SK-N-SH (cell line): ENCODE measurements at regions not wholly inside any gene's neighbourhood (a gene's known extent, or its start where the extent isn't known, plus 50 kb on each side); places are given as distances from the start of the nearest gene placed in this dataset.
A peak's percentile ranks its signal among the peaks of the same experiment; 100 is the strongest.

Source experiments
- CTCF ChIA-PET: fragments of 300-600, 350-600 bp; formaldehyde crosslinking; extraction: SDS; loops from one replicate; lab custom pipeline; 2021; lab: Yijun Ruan, JAX
- POLR2A ChIA-PET: fragments of 350-600 bp; sonication (Branson Sonifier 250); formaldehyde crosslinking; extraction: SDS; loops from one replicate; lab custom pipeline; 2020; ENCODE audit warnings: antibody characterized with exemption, inconsistent platforms; lab: Yijun Ruan, JAX
- DNase-seq: peaks from one replicate; pipeline ENCODE4 v3.0.0; 2012
- H2AFZ ChIP-seq: fragments of 200-600 bp; sonication (generic); 2 replicates; pipeline ENCODE4 v1.8.1; 2016; ENCODE audit warnings: antibody characterized with exemption, mild to moderate bottlenecking, low read depth
- H3F3A ChIP-seq: fragments of 200-600 bp; sonication (generic); replicated peaks from 2 replicates; pipeline ENCODE3; 2016; ENCODE audit warnings: antibody characterized with exemption, mild to moderate bottlenecking; ENCODE audit not compliant: insufficient read depth
- H3K27ac ChIP-seq, 2 experiments: fragments of 200-500 bp in 1 of 2; fragments of 200-600 bp in 1 of 2; sonication (Bioruptor generic) in 1 of 2; sonication (generic), shearing (Covaris generic) in 1 of 2; 2 replicates each; pipeline versions ENCODE4 v1.5.1 to v1.6.1; 2014 to 2016; ENCODE audit warnings: low read depth in 2 of 2, inconsistent platforms in 1 of 2, low read length in 1 of 2, mild to moderate bottlenecking in 1 of 2, mixed read lengths in 1 of 2
- H3K27me3 ChIP-seq: fragments of 200-600 bp; sonication (generic), shearing (Covaris generic); 2 replicates; pipeline ENCODE4 v1.6.1; 2016; ENCODE audit warnings: mixed run types; ENCODE audit not compliant: insufficient read depth
- H3K36me3 ChIP-seq, 2 experiments: fragments of 200-500 bp in 1 of 2; fragments of 200-600 bp in 1 of 2; sonication (Bioruptor generic) in 1 of 2; sonication (generic) in 1 of 2; replicated peaks in 1 of 2; 2 replicates each; pipeline versions ENCODE3 to v1.5.1; 2014 to 2016; ENCODE audit warnings: low read length in 1 of 2, mild to moderate bottlenecking in 1 of 2; ENCODE audit not compliant: insufficient read depth in 2 of 2, control insufficient read depth in 1 of 2
- H3K4me1 ChIP-seq, 2 experiments: fragments of 200-500 bp in 1 of 2; fragments of 200-600 bp in 1 of 2; sonication (Bioruptor generic) in 1 of 2; sonication (generic), shearing (Covaris generic) in 1 of 2; 2 replicates each; pipeline versions ENCODE4 v1.5.1 to v1.6.1; 2014 to 2016; ENCODE audit warnings: low read depth in 1 of 2, low read length in 1 of 2, mixed run types in 1 of 2; ENCODE audit not compliant: insufficient read depth in 2 of 2, control insufficient read depth in 1 of 2
- H3K4me2 ChIP-seq: fragments of 200-600 bp; sonication (generic), shearing (Covaris generic); 2 replicates; pipeline ENCODE4 v1.6.1; 2017; ENCODE audit warnings: mixed run types
- H3K4me3 ChIP-seq, 2 experiments: fragments of 200-500 bp in 1 of 2; fragments of 200-600 bp in 1 of 2; sonication (Bioruptor generic) in 1 of 2; sonication (generic), shearing (Covaris generic) in 1 of 2; 2 replicates each; pipeline versions ENCODE4 v1.5.1 to v1.8.1; 2014 to 2016; ENCODE audit warnings: low read depth in 2 of 2, inconsistent platforms in 1 of 2, low read length in 1 of 2, mild to moderate bottlenecking in 1 of 2, mixed read lengths in 1 of 2, moderate library complexity in 1 of 2
- H3K79me2 ChIP-seq: fragments of 200-600 bp; sonication (generic); 2 replicates; pipeline ENCODE4 v1.8.1; 2017; ENCODE audit warnings: mild to moderate bottlenecking; ENCODE audit not compliant: insufficient read depth
- H3K9ac ChIP-seq: fragments of 200-600 bp; sonication (generic); 2 replicates; pipeline ENCODE4 v1.6.1; 2017; ENCODE audit warnings: mixed run types
- H3K9me2 ChIP-seq: fragments of 200-600 bp; sonication (generic); 2 replicates; pipeline ENCODE4 v1.6.1; 2017; ENCODE audit warnings: mixed run types
- H3K9me3 ChIP-seq: fragments of 200-600 bp; sonication (generic); 2 replicates; pipeline ENCODE4 v1.6.1; 2017; ENCODE audit warnings: mixed run types, mild to moderate bottlenecking, moderate library complexity
- H4K20me1 ChIP-seq: fragments of 200-600 bp; sonication (generic); 2 replicates; pipeline ENCODE4 v1.6.1; 2017; ENCODE audit warnings: mild to moderate bottlenecking, mixed run types; ENCODE audit not compliant: insufficient read depth
- ELF1 ChIP-seq: IDR thresholded peaks from 2 replicates; pipeline ENCODE4 v1.4.0; 2012
- EP300 ChIP-seq, 2 experiments: IDR thresholded peaks; 2 replicates each; pipeline versions ENCODE4 v1.4.0 to v1.6.1; 2012; ENCODE audit warnings: borderline replicate concordance in 1 of 2, low read depth in 1 of 2, low read length in 1 of 2
- EZH2phosphoT487 ChIP-seq: fragments of 200-600 bp; sonication (generic); IDR thresholded peaks from 2 replicates; pipeline ENCODE4 v1.6.1; 2017; ENCODE audit warnings: low read depth, mixed run types, mild to moderate bottlenecking, antibody characterized with exemption, moderate library complexity, borderline replicate concordance
- FOSL2 ChIP-seq: IDR thresholded peaks from 2 replicates; pipeline ENCODE4 v1.4.0; 2012; ENCODE audit warnings: low read depth, mild to moderate bottlenecking, moderate library complexity, borderline replicate concordance
- FOXJ3 ChIP-seq: sonication (generic); formaldehyde crosslinking; IDR thresholded peaks from 2 replicates; pipeline ENCODE4 v1.5.1; 2020; ENCODE audit warnings: mild to moderate bottlenecking, missing genetic modification reagents
- GATA2 ChIP-seq: sonication (generic); formaldehyde crosslinking; IDR thresholded peaks from 2 replicates; pipeline ENCODE4 v1.5.0; 2020; ENCODE audit warnings: mild to moderate bottlenecking, missing genetic modification reagents
- MEF2A ChIP-seq: IDR thresholded peaks from 2 replicates; pipeline ENCODE4 v1.4.0; 2012; ENCODE audit warnings: low read depth, borderline replicate concordance
- NFIC ChIP-seq: IDR thresholded peaks from 2 replicates; pipeline ENCODE4 v1.4.0; 2012; ENCODE audit warnings: borderline replicate concordance
- RAD21 ChIP-seq: IDR thresholded peaks from 2 replicates; pipeline ENCODE4 v1.6.1; 2012; ENCODE audit warnings: mild to moderate bottlenecking, low read length
- RFX5 ChIP-seq: IDR thresholded peaks from 2 replicates; pipeline ENCODE4 v1.6.1; 2012; ENCODE audit warnings: mild to moderate bottlenecking, improper control_type of control experiment, low read length
- RXRA ChIP-seq: IDR thresholded peaks from 2 replicates; pipeline ENCODE4 v1.4.0; 2012; ENCODE audit warnings: low read depth, mild to moderate bottlenecking, borderline replicate concordance
- SMC3 ChIP-seq: IDR thresholded peaks from 2 replicates; pipeline ENCODE4 v1.6.1; 2012; ENCODE audit warnings: low read depth, low read length, improper control_type of control experiment
- TCF12 ChIP-seq: IDR thresholded peaks from 2 replicates; pipeline ENCODE4 v1.4.0; 2012
- TEAD4 ChIP-seq: IDR thresholded peaks from 2 replicates; pipeline ENCODE4 v1.4.0; 2012; ENCODE audit warnings: mild to moderate bottlenecking, borderline replicate concordance; ENCODE audit not compliant: insufficient read depth
- WGBS: methylation state at CpG from one replicate; pipeline ENCODE4 v1.1.6; 2017; ENCODE audit warnings: low lambda C conversion rate; 5-methylcytosine and 5-hydroxymethylcytosine counted together
- TF ChIP-seq, protein P1 (sequence below): IDR thresholded peaks from 2 replicates; pipeline ENCODE4 v1.4.0; 2012; ENCODE audit warnings: low read depth
- TF ChIP-seq, protein P2 (sequence below): IDR thresholded peaks from 2 replicates; pipeline ENCODE4 v1.6.1; 2012; ENCODE audit warnings: mild to moderate bottlenecking, low read depth, low read length, moderate library complexity
- TF ChIP-seq, protein P3 (sequence below): fragments of 200-600 bp; sonication (generic); IDR thresholded peaks from 2 replicates; pipeline ENCODE4 v1.6.1; 2017; ENCODE audit warnings: antibody characterized with exemption, mild to moderate bottlenecking, moderate library complexity
- TF ChIP-seq, protein P4 (sequence below): IDR thresholded peaks from 2 replicates; pipeline ENCODE4; 2012

DNA sequence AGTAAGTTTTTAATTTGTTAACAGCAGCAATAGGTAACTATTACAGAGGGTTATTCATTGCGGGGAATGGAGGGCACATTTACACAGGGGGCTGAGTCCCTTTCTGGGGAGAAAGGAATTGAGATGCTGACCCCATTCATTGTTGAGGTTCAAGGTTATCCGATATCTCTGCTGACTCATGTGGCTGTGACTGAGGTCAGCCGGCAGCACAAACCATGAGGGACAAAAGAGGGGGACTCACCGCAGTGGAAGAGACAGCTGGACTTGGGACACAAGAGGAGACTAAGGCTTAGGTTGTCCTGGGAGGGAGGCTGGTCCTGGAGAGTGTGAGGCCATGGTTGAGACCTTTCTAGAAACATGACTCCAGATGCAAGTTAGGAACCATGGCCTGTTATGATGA lies 119.1 kb upstream of the XYLT1 start:
- 82% methylated on average over 4 of the region's 4 CpGs for WGBS
- no peak for DNase-seq
- Histone ChIP-seq H3K4me1 (peaks cover 10 to 34% of the 10 kb centered on the region in 2 experiments), H3K79me2 (no peaks in the 10 kb centered on the region), H3K4me3 (no peak overlapping the region), H2AFZ (no peak overlapping the region), H3K4me2 (no peak overlapping the region), H4K20me1 (no peaks in the 10 kb centered on the region), H3K27me3 (no peaks in the 10 kb centered on the region), H3F3A (no peaks in the 10 kb centered on the region), H3K27ac (peak overlapping the region in 1 of 2 experiments; percentile 100; a peak in 2 of 4 replicates), H3K9me3 (no peaks in the 10 kb centered on the region), H3K9ac (no peak overlapping the region), H3K36me3 (no peaks in the 10 kb centered on the region), H3K9me2 (no peaks in the 10 kb centered on the region)
- TF ChIP-seq, protein P1, sequence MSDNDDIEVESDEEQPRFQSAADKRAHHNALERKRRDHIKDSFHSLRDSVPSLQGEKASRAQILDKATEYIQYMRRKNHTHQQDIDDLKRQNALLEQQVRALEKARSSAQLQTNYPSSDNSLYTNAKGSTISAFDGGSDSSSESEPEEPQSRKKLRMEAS = no peak
- TF ChIP-seq GATA2 (no peak), RFX5 (no peak), RAD21 (no peak), EP300 (IDR thresholded peaks at IDR 0.05; ENCODE audit: borderline replicate concordance in 1 of 2, low read depth in 1 of 2, low read length in 1 of 2) (no peak), ELF1 (no peak), EZH2phosphoT487 (no peak), SMC3 (no peak), TCF12 (no peak), FOXJ3 (no peak), NFIC (no peak), RXRA (no peak)
- TF ChIP-seq, protein P2, sequence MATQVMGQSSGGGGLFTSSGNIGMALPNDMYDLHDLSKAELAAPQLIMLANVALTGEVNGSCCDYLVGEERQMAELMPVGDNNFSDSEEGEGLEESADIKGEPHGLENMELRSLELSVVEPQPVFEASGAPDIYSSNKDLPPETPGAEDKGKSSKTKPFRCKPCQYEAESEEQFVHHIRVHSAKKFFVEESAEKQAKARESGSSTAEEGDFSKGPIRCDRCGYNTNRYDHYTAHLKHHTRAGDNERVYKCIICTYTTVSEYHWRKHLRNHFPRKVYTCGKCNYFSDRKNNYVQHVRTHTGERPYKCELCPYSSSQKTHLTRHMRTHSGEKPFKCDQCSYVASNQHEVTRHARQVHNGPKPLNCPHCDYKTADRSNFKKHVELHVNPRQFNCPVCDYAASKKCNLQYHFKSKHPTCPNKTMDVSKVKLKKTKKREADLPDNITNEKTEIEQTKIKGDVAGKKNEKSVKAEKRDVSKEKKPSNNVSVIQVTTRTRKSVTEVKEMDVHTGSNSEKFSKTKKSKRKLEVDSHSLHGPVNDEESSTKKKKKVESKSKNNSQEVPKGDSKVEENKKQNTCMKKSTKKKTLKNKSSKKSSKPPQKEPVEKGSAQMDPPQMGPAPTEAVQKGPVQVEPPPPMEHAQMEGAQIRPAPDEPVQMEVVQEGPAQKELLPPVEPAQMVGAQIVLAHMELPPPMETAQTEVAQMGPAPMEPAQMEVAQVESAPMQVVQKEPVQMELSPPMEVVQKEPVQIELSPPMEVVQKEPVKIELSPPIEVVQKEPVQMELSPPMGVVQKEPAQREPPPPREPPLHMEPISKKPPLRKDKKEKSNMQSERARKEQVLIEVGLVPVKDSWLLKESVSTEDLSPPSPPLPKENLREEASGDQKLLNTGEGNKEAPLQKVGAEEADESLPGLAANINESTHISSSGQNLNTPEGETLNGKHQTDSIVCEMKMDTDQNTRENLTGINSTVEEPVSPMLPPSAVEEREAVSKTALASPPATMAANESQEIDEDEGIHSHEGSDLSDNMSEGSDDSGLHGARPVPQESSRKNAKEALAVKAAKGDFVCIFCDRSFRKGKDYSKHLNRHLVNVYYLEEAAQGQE = no peak
- POLR2A ChIA-PET = no interaction called here
- CTCF ChIA-PET = interaction anchor here (0.8 to 3.7 kb wide), 2 partner anchors 11 to 16 kb away, joined by 3 to 33 read pairs; no protein-coding TSS in a partner anchor

DNA sequence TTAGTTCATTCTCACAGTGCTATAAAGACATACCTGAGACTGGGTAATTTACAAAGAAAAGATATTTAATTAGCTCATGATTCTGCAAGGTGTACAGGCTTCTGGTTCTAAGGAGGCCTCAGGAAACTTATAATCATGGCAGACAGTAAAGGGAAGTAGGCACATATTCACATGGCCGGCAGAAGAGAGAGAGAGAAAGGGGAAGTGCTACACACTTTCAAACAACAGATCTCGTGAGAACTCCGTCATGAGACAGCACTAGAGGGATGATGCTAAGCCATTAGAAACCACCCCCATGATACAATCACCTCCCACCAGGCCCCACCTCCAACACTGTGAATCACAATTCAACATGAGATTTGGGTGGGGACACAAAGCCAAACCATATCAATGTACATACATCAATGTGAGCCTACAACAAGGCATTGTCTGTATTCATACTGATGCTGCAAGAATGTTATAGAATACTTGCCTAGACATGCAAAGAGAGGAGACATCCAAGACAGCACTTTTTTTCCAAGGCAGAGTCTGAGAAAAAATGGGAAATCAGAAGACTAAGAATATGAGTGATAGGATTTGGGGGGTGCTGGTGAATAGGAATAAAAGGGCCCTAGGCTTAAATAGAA lies 114.8 kb upstream of the XYLT1 start:
- Histone ChIP-seq H4K20me1 (no peaks in the 10 kb centered on the region), H3K9me3 (0 out of 2 replicates have a peak, but pooled peaks cover 6% of the 10 kb centered on the region), H3F3A (no peaks in the 10 kb centered on the region), H3K27me3 (no peaks in the 10 kb centered on the region), H3K27ac (no peak overlapping the region), H2AFZ (no peak overlapping the region), H3K9ac (no peak overlapping the region), H3K4me3 (no peak overlapping the region), H3K4me2 (no peak overlapping the region), H3K4me1 (peaks cover 0 to 8% of the 10 kb centered on the region in 2 experiments; a peak in 1 of 4 replicates), H3K79me2 (no peaks in the 10 kb centered on the region), H3K36me3 (no peaks in the 10 kb centered on the region), H3K9me2 (no peaks in the 10 kb centered on the region)
- DNase-seq = no peak
- TF ChIP-seq, protein P3, sequence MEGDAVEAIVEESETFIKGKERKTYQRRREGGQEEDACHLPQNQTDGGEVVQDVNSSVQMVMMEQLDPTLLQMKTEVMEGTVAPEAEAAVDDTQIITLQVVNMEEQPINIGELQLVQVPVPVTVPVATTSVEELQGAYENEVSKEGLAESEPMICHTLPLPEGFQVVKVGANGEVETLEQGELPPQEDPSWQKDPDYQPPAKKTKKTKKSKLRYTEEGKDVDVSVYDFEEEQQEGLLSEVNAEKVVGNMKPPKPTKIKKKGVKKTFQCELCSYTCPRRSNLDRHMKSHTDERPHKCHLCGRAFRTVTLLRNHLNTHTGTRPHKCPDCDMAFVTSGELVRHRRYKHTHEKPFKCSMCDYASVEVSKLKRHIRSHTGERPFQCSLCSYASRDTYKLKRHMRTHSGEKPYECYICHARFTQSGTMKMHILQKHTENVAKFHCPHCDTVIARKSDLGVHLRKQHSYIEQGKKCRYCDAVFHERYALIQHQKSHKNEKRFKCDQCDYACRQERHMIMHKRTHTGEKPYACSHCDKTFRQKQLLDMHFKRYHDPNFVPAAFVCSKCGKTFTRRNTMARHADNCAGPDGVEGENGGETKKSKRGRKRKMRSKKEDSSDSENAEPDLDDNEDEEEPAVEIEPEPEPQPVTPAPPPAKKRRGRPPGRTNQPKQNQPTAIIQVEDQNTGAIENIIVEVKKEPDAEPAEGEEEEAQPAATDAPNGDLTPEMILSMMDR = no peak
- TF ChIP-seq TEAD4 (no peak), EP300 (IDR thresholded peaks at IDR 0.05; ENCODE audit: borderline replicate concordance in 1 of 2, low read depth in 1 of 2, low read length in 1 of 2) (no peak), FOSL2 (no peak), NFIC (no peak), MEF2A (no peak), EZH2phosphoT487 (no peak), ELF1 (no peak), GATA2 (no peak)
- TF ChIP-seq, protein P4, sequence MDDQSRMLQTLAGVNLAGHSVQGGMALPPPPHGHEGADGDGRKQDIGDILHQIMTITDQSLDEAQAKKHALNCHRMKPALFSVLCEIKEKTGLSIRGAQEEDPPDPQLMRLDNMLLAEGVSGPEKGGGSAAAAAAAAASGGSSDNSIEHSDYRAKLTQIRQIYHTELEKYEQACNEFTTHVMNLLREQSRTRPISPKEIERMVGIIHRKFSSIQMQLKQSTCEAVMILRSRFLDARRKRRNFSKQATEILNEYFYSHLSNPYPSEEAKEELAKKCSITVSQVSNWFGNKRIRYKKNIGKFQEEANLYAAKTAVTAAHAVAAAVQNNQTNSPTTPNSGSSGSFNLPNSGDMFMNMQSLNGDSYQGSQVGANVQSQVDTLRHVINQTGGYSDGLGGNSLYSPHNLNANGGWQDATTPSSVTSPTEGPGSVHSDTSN = no peak
- POLR2A ChIA-PET = no interaction called here
- 92% methylated on average over 3 of the region's 3 CpGs for WGBS
- CTCF ChIA-PET = interaction anchor here (0.8 to 1.1 kb wide), 3 partner anchors 8 to 108 kb away, joined by 3 read pairs; no protein-coding TSS in a partner anchor
